ENCODE measurements at regions not wholly inside any gene's neighbourhood (a gene's known extent, or its start where the extent isn't known, plus 50 kb on each side); places are given as distances from the start of the nearest gene placed in this dataset. TPM values are rescaled to one million over a fixed set of nuclear protein-coding genes. Genes with fewer than 3 reads are reported as not detected.

Small RNAs in the stretch of these regions (microRNA-seq; reads per million reads assigned to microRNA genes)
- gene MIR552 (ENCODE audit: borderline number of aligned reads), result not detected
